ENCODE measurements at regions not wholly inside any gene's neighbourhood (a gene's known extent, or its start where the extent isn't known, plus 50 kb on each side); places are given as distances from the start of the nearest gene placed in this dataset.

DNA sequence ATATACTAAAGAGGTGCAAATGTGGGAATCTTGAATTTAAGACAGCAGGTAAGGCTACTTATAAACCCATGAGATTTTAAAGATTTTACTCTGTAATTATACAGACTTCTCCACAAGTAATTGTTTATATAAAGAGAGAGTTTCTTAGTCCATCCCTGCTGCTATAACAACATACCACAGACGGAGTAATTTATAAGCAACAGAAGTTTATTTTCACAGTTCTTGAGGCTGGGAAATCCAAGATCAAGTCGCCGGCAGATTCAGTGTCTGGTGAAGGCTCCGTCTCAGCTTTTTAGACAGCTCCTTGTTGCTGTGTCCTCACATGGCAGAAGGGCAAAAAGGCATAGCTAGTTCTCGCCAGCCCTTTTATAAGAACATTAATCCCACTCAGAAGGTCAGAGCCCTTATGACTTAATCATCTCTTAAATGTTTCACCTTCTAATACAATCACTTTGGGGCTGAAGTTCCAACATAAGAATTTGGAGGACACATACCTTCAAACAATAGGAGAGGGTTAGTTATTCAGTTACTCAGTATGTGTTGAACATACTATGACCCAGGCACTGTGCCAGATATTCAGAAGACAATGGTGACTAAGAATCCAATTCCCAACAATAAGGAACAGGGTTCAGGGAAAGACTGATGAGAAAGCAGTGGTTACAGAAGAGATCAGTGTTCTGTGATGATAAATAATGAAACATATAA is 466.0 kb downstream of the RIT2 start:
- DNase-seq = no peak

DNA sequence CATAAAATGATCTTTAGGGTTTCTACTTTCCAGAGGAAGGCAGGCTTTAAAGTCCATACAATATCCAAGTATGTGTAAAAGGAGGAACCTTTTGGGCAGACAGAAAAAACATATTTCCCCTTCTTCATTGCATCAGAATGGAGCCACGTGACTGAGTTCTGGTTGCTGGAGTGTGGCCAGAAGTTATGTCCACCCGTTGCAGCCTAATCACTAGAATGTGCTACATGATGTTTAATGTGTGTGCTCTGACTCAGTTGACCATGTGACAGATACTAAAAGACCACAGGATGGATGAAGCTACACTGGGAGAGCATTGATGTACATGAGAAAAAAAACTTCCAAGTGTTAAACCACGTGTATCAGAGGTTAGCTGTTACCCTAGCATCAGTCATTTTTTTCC is 460.9 kb downstream of the RIT2 start:
- no peak for DNase-seq

DNA sequence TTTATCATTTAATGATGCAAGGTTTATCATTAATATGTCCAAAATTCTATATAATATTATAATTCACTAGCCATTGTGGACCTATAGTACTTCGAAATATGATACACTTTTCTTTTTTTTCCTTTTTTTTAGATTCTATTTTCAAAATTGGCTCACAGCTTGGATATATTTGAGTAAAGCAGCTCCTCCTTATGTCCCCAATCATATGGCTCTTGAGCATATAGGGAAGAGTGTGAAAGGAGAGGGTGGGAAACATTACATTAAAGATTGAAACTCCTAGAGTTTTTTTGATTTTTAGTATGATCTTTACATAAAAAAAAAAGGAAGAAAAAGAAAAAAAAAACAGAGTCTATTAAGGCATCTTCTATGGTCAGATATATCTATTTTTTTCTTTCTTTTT is 457.9 kb downstream of the RIT2 start:
- no peak for DNase-seq

DNA sequence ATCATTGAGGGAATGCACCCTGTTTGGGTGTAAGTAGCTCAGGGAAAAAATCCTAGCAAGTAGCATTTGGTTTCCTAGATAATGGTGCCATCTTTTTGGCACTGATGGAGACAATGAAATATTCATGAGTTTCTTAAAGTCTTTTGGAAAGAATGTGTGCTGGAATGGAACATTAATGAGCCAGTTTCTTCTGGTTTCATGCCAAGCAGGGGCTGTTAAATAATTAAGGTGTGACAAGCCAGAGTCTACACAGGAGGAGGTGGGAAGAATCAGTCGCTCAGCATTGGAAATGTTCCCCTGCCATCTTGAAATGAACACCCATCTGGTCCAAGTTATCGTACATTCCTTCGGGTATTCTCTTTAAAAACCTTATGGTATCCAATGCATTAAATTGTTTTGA is 457.3 kb downstream of the RIT2 start:
- no peak for DNase-seq

DNA sequence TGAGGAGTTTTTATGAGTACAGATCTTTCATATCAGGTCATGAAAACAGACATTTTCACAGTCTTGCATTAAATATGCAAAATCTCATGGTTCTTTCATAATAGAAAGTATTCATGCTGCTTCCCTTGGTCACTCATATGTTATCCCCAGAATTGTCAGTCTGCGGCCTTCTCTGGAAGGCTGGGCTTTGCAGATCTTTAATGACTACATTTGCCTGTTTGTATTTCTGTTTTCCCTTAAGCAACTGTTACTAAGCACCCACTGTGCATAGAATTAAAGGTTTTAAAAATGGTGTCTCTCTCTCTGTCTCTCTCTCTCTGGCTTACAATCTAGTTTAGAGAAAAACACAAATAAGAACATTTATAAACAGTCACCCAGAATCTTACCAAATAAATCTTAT is 456.3 kb downstream of the RIT2 start:
- no peak for DNase-seq

DNA sequence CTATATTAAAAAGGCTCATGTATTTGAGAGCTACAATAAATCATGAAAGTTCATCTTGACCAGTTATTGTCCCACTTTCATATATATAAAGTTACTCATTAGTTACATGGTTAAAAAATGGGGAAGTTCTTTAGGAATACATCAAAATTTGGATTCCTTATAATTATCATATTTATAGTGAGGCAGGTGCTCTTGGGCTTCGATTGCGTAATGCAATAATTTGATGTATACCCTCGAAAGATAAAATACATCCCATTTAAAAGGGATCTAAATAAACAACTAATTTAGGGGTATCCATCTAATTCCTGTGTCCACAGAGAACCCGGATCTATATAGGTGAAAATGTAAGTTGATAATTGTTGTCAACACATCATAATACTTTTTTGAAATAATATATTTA is 444.6 kb downstream of the RIT2 start:
- no peak for DNase-seq

DNA sequence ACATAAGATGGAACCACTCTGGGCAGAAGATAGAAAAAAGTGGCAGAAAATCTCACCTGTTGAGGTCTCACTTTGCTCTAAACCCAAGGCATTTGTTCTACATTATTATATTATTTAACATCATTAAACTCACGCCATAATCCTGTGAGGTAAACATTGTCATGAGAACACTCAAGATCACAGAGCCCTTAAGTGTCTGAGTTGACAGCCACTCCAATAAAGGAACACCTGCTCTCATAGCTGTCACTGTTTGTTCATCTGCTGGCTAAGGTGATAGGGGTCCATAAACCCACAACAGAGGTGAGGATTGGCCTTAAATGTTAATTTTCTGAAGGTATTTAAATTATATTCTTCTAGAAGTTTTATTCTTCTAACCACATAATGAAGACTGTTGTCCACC is 439.7 kb downstream of the RIT2 start:
- DNase-seq = no peak

DNA sequence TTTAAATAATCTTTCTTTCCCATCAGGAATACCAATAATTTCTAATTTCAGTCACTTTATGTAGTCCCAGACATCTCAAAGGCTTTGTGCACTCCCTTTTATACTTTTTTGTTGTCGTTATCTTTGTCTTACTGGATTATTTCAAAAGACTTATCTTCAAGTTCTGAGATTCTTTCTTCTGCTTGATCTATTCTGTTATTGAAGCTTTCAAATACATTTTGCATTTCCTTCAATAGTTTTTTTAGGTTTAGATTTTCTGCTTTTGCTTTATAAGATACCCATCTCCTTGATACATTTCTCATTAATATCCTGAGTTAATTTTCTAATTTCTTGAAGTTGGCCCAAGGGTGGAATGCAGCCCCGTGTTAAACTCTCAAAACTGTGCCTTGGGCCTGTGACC is 432.4 kb downstream of the RIT2 start:
- no peak for DNase-seq

DNA sequence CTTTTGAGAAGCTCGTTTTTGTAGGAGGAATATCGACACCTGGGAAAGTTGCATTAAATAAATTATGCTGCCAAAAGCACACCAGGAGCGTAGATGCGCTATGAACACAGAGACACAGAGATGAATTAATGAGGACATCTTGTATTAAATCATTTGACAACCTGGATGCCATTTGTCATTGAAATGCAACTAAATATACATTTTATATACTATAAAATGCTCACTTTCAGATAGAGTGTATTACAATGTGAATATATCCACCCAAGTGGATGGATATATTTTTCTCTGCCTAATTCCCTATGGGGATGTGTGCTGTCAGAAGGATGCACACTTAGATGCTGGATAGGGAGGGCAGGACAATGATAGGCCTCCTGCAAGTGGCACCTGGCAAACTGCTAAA is 426.2 kb downstream of the RIT2 start:
- DNase-seq = no peak

Data from NK-92 treated with Interleukin-12 subunit alpha and Interleukin-12 subunit beta, amount 100 ng/mL, for 24 hours (cell line).